ENCODE measurements at regions not wholly inside any gene's neighbourhood (a gene's known extent, or its start where the extent isn't known, plus 50 kb on each side); places are given as distances from the start of the nearest gene placed in this dataset.

DNA sequence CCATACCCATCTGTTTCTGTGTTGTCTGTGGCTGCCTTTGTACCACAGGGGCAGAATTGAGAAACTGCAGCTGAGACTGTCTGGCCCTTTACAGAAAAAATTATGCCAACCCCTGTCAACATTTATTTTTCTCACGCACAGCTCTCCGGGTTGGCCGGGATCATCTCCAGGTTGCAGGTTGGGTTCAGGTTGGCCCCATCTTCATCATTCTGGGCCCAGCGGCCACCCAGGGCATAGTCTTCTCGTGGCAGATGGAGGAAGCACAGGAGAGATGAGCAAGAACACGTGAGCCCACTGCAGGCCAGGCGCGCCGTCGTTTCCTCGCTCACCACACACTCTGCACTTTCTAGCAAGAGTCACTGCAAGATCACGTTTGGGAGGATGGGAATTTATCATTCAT is 66.1 kb upstream of the SEC14L1 start:
- TF ChIP-seq, protein P1, sequence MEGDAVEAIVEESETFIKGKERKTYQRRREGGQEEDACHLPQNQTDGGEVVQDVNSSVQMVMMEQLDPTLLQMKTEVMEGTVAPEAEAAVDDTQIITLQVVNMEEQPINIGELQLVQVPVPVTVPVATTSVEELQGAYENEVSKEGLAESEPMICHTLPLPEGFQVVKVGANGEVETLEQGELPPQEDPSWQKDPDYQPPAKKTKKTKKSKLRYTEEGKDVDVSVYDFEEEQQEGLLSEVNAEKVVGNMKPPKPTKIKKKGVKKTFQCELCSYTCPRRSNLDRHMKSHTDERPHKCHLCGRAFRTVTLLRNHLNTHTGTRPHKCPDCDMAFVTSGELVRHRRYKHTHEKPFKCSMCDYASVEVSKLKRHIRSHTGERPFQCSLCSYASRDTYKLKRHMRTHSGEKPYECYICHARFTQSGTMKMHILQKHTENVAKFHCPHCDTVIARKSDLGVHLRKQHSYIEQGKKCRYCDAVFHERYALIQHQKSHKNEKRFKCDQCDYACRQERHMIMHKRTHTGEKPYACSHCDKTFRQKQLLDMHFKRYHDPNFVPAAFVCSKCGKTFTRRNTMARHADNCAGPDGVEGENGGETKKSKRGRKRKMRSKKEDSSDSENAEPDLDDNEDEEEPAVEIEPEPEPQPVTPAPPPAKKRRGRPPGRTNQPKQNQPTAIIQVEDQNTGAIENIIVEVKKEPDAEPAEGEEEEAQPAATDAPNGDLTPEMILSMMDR (IDR thresholded peaks at IDR 0.05) = no peak
- TF ChIP-seq MEF2A (IDR thresholded peaks at IDR 0.05; ENCODE audit: borderline replicate concordance, low read depth) (no peak), FOXM1 (IDR thresholded peaks at IDR 0.05; ENCODE audit: low read depth) (no peak), POLR2AphosphoS5 (IDR thresholded peaks at IDR 0.05; ENCODE audit: low read depth, low read length) (no peak), NFIC (IDR thresholded peaks at IDR 0.05; ENCODE audit: borderline replicate concordance) (no peak), GABPA (IDR thresholded peaks at IDR 0.05; ENCODE audit: low read depth) (no peak), ELF1 (IDR thresholded peaks at IDR 0.05) (no peak)
- TF ChIP-seq, protein P2, sequence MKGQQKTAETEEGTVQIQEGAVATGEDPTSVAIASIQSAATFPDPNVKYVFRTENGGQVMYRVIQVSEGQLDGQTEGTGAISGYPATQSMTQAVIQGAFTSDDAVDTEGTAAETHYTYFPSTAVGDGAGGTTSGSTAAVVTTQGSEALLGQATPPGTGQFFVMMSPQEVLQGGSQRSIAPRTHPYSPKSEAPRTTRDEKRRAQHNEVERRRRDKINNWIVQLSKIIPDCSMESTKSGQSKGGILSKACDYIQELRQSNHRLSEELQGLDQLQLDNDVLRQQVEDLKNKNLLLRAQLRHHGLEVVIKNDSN (IDR thresholded peaks at IDR 0.05; ENCODE audit: borderline replicate concordance, low read depth) = no peak
- TF ChIP-seq, protein P3, sequence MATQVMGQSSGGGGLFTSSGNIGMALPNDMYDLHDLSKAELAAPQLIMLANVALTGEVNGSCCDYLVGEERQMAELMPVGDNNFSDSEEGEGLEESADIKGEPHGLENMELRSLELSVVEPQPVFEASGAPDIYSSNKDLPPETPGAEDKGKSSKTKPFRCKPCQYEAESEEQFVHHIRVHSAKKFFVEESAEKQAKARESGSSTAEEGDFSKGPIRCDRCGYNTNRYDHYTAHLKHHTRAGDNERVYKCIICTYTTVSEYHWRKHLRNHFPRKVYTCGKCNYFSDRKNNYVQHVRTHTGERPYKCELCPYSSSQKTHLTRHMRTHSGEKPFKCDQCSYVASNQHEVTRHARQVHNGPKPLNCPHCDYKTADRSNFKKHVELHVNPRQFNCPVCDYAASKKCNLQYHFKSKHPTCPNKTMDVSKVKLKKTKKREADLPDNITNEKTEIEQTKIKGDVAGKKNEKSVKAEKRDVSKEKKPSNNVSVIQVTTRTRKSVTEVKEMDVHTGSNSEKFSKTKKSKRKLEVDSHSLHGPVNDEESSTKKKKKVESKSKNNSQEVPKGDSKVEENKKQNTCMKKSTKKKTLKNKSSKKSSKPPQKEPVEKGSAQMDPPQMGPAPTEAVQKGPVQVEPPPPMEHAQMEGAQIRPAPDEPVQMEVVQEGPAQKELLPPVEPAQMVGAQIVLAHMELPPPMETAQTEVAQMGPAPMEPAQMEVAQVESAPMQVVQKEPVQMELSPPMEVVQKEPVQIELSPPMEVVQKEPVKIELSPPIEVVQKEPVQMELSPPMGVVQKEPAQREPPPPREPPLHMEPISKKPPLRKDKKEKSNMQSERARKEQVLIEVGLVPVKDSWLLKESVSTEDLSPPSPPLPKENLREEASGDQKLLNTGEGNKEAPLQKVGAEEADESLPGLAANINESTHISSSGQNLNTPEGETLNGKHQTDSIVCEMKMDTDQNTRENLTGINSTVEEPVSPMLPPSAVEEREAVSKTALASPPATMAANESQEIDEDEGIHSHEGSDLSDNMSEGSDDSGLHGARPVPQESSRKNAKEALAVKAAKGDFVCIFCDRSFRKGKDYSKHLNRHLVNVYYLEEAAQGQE (IDR thresholded peaks at IDR 0.05; ENCODE audit: low read depth, low read length) = no peak
- TF ChIP-seq, protein P4, sequence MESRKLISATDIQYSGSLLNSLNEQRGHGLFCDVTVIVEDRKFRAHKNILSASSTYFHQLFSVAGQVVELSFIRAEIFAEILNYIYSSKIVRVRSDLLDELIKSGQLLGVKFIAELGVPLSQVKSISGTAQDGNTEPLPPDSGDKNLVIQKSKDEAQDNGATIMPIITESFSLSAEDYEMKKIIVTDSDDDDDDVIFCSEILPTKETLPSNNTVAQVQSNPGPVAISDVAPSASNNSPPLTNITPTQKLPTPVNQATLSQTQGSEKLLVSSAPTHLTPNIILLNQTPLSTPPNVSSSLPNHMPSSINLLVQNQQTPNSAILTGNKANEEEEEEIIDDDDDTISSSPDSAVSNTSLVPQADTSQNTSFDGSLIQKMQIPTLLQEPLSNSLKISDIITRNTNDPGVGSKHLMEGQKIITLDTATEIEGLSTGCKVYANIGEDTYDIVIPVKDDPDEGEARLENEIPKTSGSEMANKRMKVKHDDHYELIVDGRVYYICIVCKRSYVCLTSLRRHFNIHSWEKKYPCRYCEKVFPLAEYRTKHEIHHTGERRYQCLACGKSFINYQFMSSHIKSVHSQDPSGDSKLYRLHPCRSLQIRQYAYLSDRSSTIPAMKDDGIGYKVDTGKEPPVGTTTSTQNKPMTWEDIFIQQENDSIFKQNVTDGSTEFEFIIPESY (IDR thresholded peaks at IDR 0.05; ENCODE audit: borderline replicate concordance, low read depth) = no peak
